ENCODE measurements at regions not wholly inside any gene's neighbourhood (a gene's known extent, or its start where the extent isn't known, plus 50 kb on each side); places are given as distances from the start of the nearest gene placed in this dataset.

DNA sequence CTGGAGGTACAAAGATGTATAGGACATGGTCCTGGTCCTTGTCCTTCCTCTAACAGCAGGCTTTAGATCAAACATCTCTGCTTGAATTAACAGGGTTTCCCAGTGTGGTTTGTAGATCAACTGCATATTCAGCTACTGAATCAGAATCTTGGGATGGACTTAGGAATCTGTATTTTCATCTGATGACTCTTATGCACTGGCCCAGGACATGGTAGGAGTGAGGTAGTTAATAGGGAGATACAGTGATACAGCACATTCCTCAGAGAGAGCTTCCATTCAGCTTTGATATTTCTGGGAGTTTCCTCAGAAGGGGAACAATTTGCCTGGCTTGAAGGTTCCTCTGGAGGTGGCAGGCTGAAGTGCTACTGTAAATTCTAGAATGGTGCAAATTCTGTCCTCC is 203.1 kb downstream of the LARP7 start:
- no peak overlapping the region for H3K4me3 ChIP-seq
- H3K9me3 ChIP-seq = no peaks in the 10 kb centered on the region
- TF ChIP-seq, protein P1, sequence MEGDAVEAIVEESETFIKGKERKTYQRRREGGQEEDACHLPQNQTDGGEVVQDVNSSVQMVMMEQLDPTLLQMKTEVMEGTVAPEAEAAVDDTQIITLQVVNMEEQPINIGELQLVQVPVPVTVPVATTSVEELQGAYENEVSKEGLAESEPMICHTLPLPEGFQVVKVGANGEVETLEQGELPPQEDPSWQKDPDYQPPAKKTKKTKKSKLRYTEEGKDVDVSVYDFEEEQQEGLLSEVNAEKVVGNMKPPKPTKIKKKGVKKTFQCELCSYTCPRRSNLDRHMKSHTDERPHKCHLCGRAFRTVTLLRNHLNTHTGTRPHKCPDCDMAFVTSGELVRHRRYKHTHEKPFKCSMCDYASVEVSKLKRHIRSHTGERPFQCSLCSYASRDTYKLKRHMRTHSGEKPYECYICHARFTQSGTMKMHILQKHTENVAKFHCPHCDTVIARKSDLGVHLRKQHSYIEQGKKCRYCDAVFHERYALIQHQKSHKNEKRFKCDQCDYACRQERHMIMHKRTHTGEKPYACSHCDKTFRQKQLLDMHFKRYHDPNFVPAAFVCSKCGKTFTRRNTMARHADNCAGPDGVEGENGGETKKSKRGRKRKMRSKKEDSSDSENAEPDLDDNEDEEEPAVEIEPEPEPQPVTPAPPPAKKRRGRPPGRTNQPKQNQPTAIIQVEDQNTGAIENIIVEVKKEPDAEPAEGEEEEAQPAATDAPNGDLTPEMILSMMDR (IDR thresholded peaks at IDR 0.05) = no peak
- no peak overlapping the region for H3K27ac ChIP-seq
- no peaks in the 10 kb centered on the region for H3K36me3 ChIP-seq
- H3K4me1 ChIP-seq = no peaks in the 10 kb centered on the region
- intact Hi-C loops (cut with DNase I) = no loop called here
- ATAC-seq (no peak), DNase-seq (no peak)
- H3K27me3 ChIP-seq = no peaks in the 10 kb centered on the region

- ATAC-seq = no peak
- H3K4me3 ChIP-seq = no peak overlapping the region
- DNase-seq = no peak
- no peak overlapping the region for H3K27ac ChIP-seq
- no peaks in the 10 kb centered on the region for H3K27me3 ChIP-seq
- H3K4me1 ChIP-seq = no peaks in the 10 kb centered on the region
- intact Hi-C loops (cut with DNase I) = no loop called here
- H3K9me3 ChIP-seq = no peaks in the 10 kb centered on the region
- no peaks in the 10 kb centered on the region for H3K36me3 ChIP-seq
- TF ChIP-seq, protein P1 (IDR thresholded peaks at IDR 0.05) = no peak
These were observed 203.7 kb downstream of the LARP7 start for GRCh38 chr4:112840619-112841018.

DNA sequence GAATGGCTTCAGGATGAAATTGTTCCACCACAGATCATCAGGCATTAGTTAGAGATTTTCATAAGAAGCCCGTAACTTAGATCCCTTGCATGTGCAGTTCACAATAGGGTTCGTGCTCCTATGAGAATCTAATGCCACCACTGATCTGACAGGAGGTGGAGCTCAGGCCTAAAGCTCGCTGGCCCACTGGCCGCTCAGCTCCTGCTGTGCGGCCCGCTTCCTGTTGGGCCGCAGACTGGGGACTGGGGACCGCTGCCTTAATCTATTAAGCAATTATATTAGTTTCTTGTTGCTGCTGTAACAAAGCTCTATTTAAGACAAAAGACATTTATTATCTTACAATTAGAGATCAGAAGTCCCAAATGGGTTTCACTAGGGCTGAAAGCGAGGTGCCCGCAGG is 205.6 kb downstream of the LARP7 start:
- Histone ChIP-seq H3K4me3 (no peak overlapping the region), H3K27ac (no peak overlapping the region), H3K27me3 (no peaks in the 10 kb centered on the region), H3K9me3 (no peaks in the 10 kb centered on the region), H3K4me1 (no peaks in the 10 kb centered on the region), H3K36me3 (no peaks in the 10 kb centered on the region)
- intact Hi-C loops (cut with DNase I) = no loop called here
- TF ChIP-seq, protein P1 (IDR thresholded peaks at IDR 0.05) = no peak
- DNase-seq (no peak), ATAC-seq (no peak)

- Histone ChIP-seq H3K27me3 (no peaks in the 10 kb centered on the region), H3K9me3 (no peaks in the 10 kb centered on the region), H3K4me3 (no peak overlapping the region), H3K27ac (no peak overlapping the region), H3K36me3 (no peaks in the 10 kb centered on the region), H3K4me1 (no peaks in the 10 kb centered on the region)
- TF ChIP-seq, protein P1 (IDR thresholded peaks at IDR 0.05) = no peak
- no peak for DNase-seq
- intact Hi-C loops (cut with DNase I) = no loop called here
- ATAC-seq = no peak
These were observed 204.1 kb upstream of the ANK2 start for GRCh38 chr4:112845386-112845785.

DNA sequence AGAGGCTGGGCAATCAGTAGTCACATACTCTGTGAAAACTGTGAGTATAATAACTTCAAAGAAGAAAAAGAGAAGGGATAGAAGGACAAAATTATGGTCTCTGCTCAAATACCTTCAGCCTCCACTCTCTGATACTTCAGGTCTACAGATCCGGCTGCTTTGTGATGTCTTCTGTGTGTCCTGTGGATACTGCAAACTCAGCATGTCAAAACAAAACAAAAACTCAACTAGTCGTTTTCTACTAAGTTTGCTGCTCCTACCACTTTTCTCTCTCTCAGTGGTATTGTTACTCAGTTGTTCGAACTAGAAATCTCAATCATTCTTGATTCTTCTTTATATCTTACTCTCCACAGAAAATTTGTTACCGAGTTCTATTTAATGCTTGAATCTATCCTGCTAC is 202.4 kb upstream of the ANK2 start:
- TF ChIP-seq, protein P1 (IDR thresholded peaks at IDR 0.05) = no peak
- Histone ChIP-seq H3K27me3 (no peaks in the 10 kb centered on the region), H3K4me3 (no peak overlapping the region), H3K27ac (no peak overlapping the region), H3K9me3 (no peaks in the 10 kb centered on the region), H3K4me1 (no peaks in the 10 kb centered on the region), H3K36me3 (no peaks in the 10 kb centered on the region)
- intact Hi-C loops (cut with DNase I) = no loop called here
- no peak for ATAC-seq
- no peak for DNase-seq

DNA sequence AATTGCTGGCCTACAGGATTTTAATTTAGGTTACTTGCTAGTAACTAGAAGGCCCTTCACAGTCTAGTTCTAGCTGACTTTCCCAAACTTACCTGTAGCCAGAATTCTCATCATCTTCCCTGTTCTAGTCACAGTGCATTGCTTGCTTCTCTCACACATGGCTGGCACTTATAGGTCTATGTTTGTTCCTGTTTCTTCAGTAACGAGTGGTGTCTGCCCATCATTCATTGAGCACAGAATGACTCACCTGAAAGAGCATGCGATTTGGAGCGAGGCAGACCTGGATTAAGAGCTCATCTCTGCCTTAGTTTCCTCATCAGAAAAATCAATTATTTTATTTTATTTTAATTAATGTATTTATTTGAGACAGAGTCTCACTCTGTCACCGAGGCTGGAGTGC is 201.7 kb upstream of the ANK2 start:
- Histone ChIP-seq H3K4me3 (no peak overlapping the region), H3K36me3 (no peaks in the 10 kb centered on the region), H3K27ac (no peak overlapping the region), H3K9me3 (no peaks in the 10 kb centered on the region), H3K27me3 (no peaks in the 10 kb centered on the region), H3K4me1 (no peaks in the 10 kb centered on the region)
- intact Hi-C loops (cut with DNase I) = no loop called here
- TF ChIP-seq, protein P1 (IDR thresholded peaks at IDR 0.05) = no peak
- ATAC-seq (no peak), DNase-seq (no peak)

Measured in upper lobe of right lung (tissue), 1 donor.